Uterus (tissue), 2 donors: ENCODE measurements at regions not wholly inside any gene's neighbourhood (a gene's known extent, or its start where the extent isn't known, plus 50 kb on each side); places are given as distances from the start of the nearest gene placed in this dataset.

Source experiments
- POLR2A ChIP-seq, 2 donors: fragments of 450-650 bp; IDR thresholded peaks; one replicate each; pipeline ENCODE4 v1.6.1; 2016; ENCODE audit warnings: antibody characterized with exemption in 2 of 2, mild to moderate bottlenecking in 1 of 2, moderate library complexity in 1 of 2
- TF ChIP-seq, protein P1 (sequence below), 4 experiments: fragments of 200-600 bp in 2 of 4; fragments of 450-650 bp in 2 of 4; sonication (generic) in 2 of 4; IDR thresholded peaks; one replicate each; pipeline ENCODE4 v1.5.1; 2016 to 2019; ENCODE audit warnings: antibody characterized with exemption in 4 of 4, mild to moderate bottlenecking in 2 of 4, moderate library complexity in 1 of 4

- TF ChIP-seq, protein P1, sequence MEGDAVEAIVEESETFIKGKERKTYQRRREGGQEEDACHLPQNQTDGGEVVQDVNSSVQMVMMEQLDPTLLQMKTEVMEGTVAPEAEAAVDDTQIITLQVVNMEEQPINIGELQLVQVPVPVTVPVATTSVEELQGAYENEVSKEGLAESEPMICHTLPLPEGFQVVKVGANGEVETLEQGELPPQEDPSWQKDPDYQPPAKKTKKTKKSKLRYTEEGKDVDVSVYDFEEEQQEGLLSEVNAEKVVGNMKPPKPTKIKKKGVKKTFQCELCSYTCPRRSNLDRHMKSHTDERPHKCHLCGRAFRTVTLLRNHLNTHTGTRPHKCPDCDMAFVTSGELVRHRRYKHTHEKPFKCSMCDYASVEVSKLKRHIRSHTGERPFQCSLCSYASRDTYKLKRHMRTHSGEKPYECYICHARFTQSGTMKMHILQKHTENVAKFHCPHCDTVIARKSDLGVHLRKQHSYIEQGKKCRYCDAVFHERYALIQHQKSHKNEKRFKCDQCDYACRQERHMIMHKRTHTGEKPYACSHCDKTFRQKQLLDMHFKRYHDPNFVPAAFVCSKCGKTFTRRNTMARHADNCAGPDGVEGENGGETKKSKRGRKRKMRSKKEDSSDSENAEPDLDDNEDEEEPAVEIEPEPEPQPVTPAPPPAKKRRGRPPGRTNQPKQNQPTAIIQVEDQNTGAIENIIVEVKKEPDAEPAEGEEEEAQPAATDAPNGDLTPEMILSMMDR (IDR thresholded peaks at IDR 0.05), result no peak
- no peak for TF ChIP-seq POLR2A (IDR thresholded peaks at IDR 0.05)
Measured at GRCh38 chr5:30405821-30406220, 787.7 kb upstream of the CDH6 start.
